Smooth muscle cell (in vitro differentiated cells): ENCODE measurements at regions not wholly inside any gene's neighbourhood (a gene's known extent, or its start where the extent isn't known, plus 50 kb on each side); places are given as distances from the start of the nearest gene placed in this dataset.

Source experiments
- DNase-seq: peaks from one replicate; lab custom pipeline; 2025; ENCODE audit not compliant: unreplicated experiment; lab: John Stamatoyannopoulos, UW
- H2AFZ ChIP-seq: fragments of 200-600 bp; sonication (generic); 2 replicates; pipeline ENCODE4 v1.6.0; 2016; ENCODE audit warnings: antibody characterized with exemption, low read depth, mild to moderate bottlenecking
- H3F3A ChIP-seq: fragments of 200-600 bp; sonication (generic); 2 replicates; pipeline ENCODE4 v1.6.0; 2017; ENCODE audit warnings: antibody characterized with exemption, low read depth
- H3K27ac ChIP-seq: fragments of 200-600 bp; sonication (generic); 2 replicates; pipeline ENCODE4 v1.5.1; 2016; ENCODE audit warnings: low read depth, mild to moderate bottlenecking
- H3K27me3 ChIP-seq: fragments of 200-600 bp; sonication (generic); 2 replicates; pipeline ENCODE4 v1.6.1; 2016; ENCODE audit warnings: low read depth, mild to moderate bottlenecking
- H3K36me3 ChIP-seq: fragments of 200-600 bp; sonication (generic); 2 replicates; pipeline ENCODE4 v1.5.1; 2016; ENCODE audit warnings: low read depth
- H3K4me1 ChIP-seq: fragments of 200-600 bp; sonication (generic); 2 replicates; pipeline ENCODE4 v1.5.1; 2016; ENCODE audit warnings: low read depth
- H3K4me2 ChIP-seq: fragments of 200-600 bp; sonication (generic); 2 replicates; pipeline ENCODE4 v1.6.0; 2016; ENCODE audit warnings: mild to moderate bottlenecking
- H3K4me3 ChIP-seq: fragments of 200-600 bp; sonication (generic); 2 replicates; pipeline ENCODE4 v1.5.1; 2016; ENCODE audit warnings: mild to moderate bottlenecking
- H3K79me2 ChIP-seq: fragments of 200-600 bp; sonication (generic); 2 replicates; pipeline ENCODE4 v1.6.0; 2016; ENCODE audit warnings: low read depth, mild to moderate bottlenecking
- H3K9ac ChIP-seq: fragments of 200-600 bp; sonication (generic); 2 replicates; pipeline ENCODE4 v1.6.0; 2016; ENCODE audit warnings: low read depth
- H3K9me3 ChIP-seq: fragments of 200-600 bp; sonication (generic); replicated peaks from 2 replicates; pipeline ENCODE4 v1.5.1; 2016; ENCODE audit warnings: low read depth
- H4K20me1 ChIP-seq: fragments of 200-600 bp; sonication (generic); 2 replicates; pipeline ENCODE4 v1.6.0; 2016; ENCODE audit warnings: low read depth
- CTCF ChIP-seq: fragments of 200-600 bp; sonication (generic); IDR thresholded peaks from 2 replicates; pipeline ENCODE4 v1.5.1; 2017; ENCODE audit warnings: borderline replicate concordance, mild to moderate bottlenecking, antibody characterized with exemption; ENCODE audit not compliant: insufficient read depth, poor library complexity, severe bottlenecking
- WGBS: methylation state at CpG from one replicate; pipeline ENCODE4 v1.1.7; 2016; ENCODE audit warnings: low lambda C conversion rate; 5-methylcytosine and 5-hydroxymethylcytosine counted together

GRCh38 chr2:8477552-8478470 lies 204.0 kb upstream of the ID2 start:
- no peaks in the 10 kb centered on the region for H4K20me1 ChIP-seq
- H3K4me3 ChIP-seq, result no peak overlapping the region
- DNase-seq, result no peak
- H3K27ac ChIP-seq, result no peak overlapping the region
- 91% methylated on average over 16 of the region's 16 CpGs for WGBS
- H3K9ac ChIP-seq, result no peak overlapping the region
- H3K79me2 ChIP-seq, result no peaks in the 10 kb centered on the region
- H3K4me1 ChIP-seq, result peaks cover 5% of the 10 kb centered on the region
- H3K9me3 ChIP-seq, result no peaks in the 10 kb centered on the region
- peaks cover 12% of the 10 kb centered on the region for H3F3A ChIP-seq
- H3K27me3 ChIP-seq, result no peaks in the 10 kb centered on the region
- no peaks in the 10 kb centered on the region for H3K36me3 ChIP-seq
- no peak for TF ChIP-seq CTCF
- no peak overlapping the region for H2AFZ ChIP-seq
- peak overlapping the region; percentile 8 for H3K4me2 ChIP-seq

- WGBS, result 82% methylated on average over 4 of the region's 4 CpGs
- no peak for TF ChIP-seq CTCF
- no peak overlapping the region for H3K9ac ChIP-seq
- H3K79me2 ChIP-seq, result no peaks in the 10 kb centered on the region
- no peaks in the 10 kb centered on the region for H3K36me3 ChIP-seq
- H3K27ac ChIP-seq, result no peak overlapping the region
- H4K20me1 ChIP-seq, result no peaks in the 10 kb centered on the region
- no peak overlapping the region for H2AFZ ChIP-seq
- H3K4me1 ChIP-seq, result peaks cover 5% of the 10 kb centered on the region
- H3K27me3 ChIP-seq, result no peaks in the 10 kb centered on the region
- DNase-seq, result no peak
- no peak overlapping the region for H3K4me2 ChIP-seq
- peaks cover 12% of the 10 kb centered on the region for H3F3A ChIP-seq
- H3K4me3 ChIP-seq, result no peak overlapping the region
- H3K9me3 ChIP-seq, result no peaks in the 10 kb centered on the region
These were observed 203.4 kb upstream of the ID2 start for GRCh38 chr2:8478471-8478793.

- TF ChIP-seq CTCF, result no peak
- no peaks in the 10 kb centered on the region for H3K27me3 ChIP-seq
- no peak overlapping the region for H2AFZ ChIP-seq
- H3K4me2 ChIP-seq, result peak overlapping the region; percentile 68
- no peak overlapping the region for H3K9ac ChIP-seq
- no peaks in the 10 kb centered on the region for H3K36me3 ChIP-seq
- no peaks in the 10 kb centered on the region for H4K20me1 ChIP-seq
- H3K4me3 ChIP-seq, result no peak overlapping the region
- peaks cover 12% of the 10 kb centered on the region for H3F3A ChIP-seq
- H3K9me3 ChIP-seq, result no peaks in the 10 kb centered on the region
- 12% methylated on average over 12 of the region's 12 CpGs for WGBS
- DNase-seq, result no peak
- H3K4me1 ChIP-seq, result peaks cover 5% of the 10 kb centered on the region
- no peaks in the 10 kb centered on the region for H3K79me2 ChIP-seq
- no peak overlapping the region for H3K27ac ChIP-seq
These were observed 202.6 kb upstream of the ID2 start for GRCh38 chr2:8479298-8479697.

GRCh38 chr2:8480915-8481314 lies 200.9 kb upstream of the ID2 start:
- H3K9me3 ChIP-seq, result no peaks in the 10 kb centered on the region
- H3K27ac ChIP-seq, result no peak overlapping the region
- WGBS, result 41% methylated on average over 5 of the region's 5 CpGs
- no peak for DNase-seq
- H3K36me3 ChIP-seq, result no peaks in the 10 kb centered on the region
- TF ChIP-seq CTCF, result no peak
- H2AFZ ChIP-seq, result no peak overlapping the region
- peaks cover 12% of the 10 kb centered on the region for H3F3A ChIP-seq
- H3K79me2 ChIP-seq, result no peaks in the 10 kb centered on the region
- no peak overlapping the region for H3K4me2 ChIP-seq
- no peaks in the 10 kb centered on the region for H4K20me1 ChIP-seq
- no peak overlapping the region for H3K9ac ChIP-seq
- H3K27me3 ChIP-seq, result no peaks in the 10 kb centered on the region
- peaks cover 5% of the 10 kb centered on the region for H3K4me1 ChIP-seq
- H3K4me3 ChIP-seq, result no peak overlapping the region
